GDM1 (cell line): ENCODE measurements at regions not wholly inside any gene's neighbourhood (a gene's known extent, or its start where the extent isn't known, plus 50 kb on each side); places are given as distances from the start of the nearest gene placed in this dataset.
"Not testable (repeated sequence)": the region's sequence is repeated elsewhere in the genome, so short reads cannot be mapped to it uniquely, and the experiment has no call there.

Experiments
- DNase-seq: peaks from one replicate; lab custom pipeline; 2025; lab: John Stamatoyannopoulos, UW

- no peak for DNase-seq
These were observed 251.5 kb upstream of the RASGEF1B start for GRCh38 chr4:81723019-81723884.

DNA sequence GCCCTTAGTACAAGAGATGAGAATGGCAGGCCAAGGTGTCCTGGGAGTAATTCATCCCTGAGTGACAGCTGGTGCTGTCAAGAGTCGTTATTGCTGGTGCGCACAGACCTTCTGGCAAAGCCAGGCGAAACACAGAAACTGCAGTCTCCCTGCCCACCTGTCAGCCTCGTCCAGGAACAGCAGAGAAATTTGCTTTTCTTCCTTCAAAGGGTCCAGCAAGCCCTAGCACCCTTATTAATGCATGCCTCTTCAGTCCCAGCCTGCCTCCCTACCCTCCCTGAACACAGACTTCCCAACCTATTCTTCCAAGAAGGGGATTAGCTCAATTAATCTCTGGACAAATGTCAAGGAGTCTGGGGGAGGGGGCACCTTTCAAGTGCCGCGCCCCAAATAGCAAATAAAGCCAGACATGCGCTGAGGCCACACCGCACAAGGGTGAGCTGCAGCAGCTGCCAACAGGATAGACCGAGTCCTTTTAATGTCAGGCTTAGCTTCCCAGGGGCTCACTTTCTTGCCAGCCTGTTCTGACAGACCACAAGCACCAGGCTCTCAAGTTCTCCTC lies 250.7 kb upstream of the RASGEF1B start:
- no peak for DNase-seq

DNA sequence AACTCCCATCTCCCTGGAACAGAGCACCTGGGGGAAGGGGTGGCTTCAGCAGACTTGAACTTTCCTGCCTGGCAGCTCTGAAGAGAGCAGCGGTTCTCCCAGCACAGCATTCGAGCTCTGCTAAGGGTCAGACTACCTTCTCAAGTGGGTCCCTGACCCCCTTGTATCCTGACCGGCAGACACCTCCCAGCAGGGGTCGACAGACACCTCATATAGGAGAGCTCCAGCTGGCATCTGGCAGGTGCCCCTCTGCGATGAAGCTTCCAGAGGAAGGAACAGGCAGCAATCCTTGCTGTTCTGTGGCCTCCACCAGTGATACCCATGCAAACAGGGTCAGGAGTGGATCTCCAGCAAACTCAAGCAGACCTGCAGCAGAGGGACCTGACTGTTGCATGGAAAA lies 244.1 kb upstream of the RASGEF1B start:
- no peak for DNase-seq

GRCh38 chr4:81715357-81715756 lies 243.7 kb upstream of the RASGEF1B start:
- not testable (repeated sequence) for DNase-seq

GRCh38 chr4:81714291-81714690 lies 242.6 kb upstream of the RASGEF1B start:
- no peak for DNase-seq

DNA sequence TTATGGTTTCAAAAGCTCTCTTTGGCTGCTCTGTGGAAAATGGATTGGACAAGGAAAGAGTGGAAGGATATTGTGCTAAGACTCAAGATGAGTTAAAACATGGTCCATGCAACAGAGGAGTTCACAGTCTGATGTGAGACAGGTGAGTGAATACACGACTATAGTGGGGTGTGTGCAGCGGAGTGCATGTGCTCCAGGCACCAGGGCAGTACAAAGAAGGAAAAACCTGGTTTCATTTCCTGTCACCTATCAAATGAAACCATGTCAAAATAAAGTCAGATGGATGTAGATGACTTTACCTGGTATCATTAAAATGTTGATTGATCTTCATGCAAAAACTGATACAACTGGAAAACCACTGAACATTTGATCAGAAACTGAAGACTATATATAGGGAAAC lies 241.0 kb upstream of the RASGEF1B start:
- no peak for DNase-seq

- DNase-seq: no peak
These were observed 232.8 kb upstream of the RASGEF1B start for GRCh38 chr4:81704461-81704860.

DNA sequence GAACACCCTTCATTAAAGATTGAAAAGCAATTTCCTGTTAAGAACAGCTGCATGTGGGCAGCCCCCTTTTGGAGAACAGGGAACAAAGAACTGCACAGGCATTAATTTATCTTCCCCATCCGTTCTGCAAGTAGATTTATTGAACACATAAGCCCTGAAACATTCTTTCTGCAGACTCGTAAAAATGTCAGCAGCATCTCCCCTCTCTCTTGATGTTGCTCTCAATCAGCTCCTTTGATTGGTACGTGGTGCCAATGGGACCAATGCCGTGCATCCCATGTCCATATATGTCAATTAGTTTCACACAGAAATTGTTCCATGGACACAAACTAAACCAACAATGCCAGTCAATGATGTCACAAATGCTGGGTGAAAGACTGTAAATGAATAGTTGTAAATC lies 228.5 kb upstream of the RASGEF1B start:
- DNase-seq: no peak

DNA sequence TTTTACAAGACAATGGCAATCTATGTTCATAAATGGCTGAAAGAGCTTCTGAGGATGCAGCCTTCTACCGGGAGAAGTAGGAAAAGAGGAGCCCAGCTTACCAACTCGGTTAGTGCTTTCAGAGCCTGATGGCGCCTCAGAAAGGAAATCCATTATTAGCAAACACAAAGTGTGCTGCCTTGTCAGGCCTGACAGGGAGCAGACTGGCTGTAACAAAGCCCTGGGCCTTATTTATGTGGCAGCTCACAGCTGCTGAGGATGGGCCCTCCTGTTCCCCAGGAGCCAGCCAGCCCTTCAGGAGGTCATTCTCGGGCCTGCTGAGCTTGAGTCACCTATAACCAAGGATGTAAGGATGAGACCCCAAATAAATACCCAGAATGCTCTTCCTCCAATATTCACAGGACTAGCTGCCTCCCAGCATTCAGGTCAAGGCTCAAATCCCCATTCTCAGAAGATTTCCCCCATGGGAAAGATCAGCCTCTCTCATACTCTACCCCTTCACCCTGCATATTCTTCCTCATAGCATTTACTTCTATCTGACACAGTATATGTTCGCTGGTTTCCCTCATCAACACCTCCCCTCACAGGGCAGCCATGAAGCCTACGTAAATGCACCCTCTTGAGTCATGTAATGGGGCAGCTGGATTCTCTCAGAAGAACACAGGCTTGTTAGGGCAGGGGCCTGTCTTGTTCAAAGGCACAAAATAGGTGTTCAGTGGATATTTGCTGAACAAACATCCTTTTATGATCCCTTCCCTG lies 227.0 kb upstream of the RASGEF1B start:
- no peak for DNase-seq

DNA sequence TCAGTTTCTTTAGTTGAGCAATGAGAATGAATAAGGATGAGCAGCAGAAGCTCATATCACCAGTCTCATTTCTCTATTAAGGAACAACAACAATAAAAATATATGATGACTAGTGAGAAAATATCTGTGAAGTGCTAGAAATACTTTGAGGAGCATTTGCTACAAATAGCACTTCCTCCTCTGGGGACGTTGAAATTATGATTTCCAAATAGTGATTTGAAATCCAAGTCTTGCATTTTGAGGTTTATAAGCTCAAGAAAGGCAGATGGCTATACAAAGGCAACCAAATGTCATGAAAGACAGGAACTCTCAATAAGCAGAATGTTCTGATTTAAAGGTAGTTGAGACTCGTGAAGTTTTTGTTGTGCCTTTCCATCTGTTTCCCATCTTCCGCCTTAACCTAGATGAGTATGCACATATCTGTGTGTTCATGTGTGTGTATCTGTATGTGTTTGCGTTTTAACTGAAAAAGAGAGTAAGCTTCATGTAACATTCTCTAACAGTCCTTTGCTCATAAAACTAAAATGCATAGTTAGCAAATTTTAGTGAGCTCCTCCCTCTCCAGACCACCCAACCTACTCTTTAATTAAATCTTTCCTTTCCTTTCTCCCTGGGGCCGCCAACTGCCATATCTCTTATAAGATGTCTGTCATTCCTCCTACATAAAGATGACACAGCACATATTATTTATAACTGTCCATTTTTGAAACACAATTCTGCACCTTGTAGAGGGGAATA lies 222.6 kb upstream of the RASGEF1B start:
- no peak for DNase-seq

DNA sequence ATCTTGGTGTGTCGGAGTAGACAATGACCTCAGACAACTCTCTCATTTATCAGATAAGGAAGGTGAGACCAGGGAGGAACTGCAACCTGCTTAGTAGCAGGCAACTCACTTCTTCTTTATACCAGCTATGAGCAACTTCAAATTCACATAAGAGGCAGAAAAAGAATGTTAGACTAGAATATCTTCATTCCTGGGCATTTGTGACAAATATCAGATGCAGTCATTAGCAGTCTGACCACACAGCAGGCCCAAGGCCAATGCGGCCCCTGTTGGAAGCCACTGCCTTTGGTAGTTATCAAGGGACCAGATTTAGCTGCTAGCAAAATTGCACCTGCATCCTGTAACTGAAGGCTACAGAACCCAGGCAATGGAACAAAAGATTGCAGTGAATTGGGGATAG lies 219.2 kb upstream of the RASGEF1B start:
- DNase-seq: no peak

DNA sequence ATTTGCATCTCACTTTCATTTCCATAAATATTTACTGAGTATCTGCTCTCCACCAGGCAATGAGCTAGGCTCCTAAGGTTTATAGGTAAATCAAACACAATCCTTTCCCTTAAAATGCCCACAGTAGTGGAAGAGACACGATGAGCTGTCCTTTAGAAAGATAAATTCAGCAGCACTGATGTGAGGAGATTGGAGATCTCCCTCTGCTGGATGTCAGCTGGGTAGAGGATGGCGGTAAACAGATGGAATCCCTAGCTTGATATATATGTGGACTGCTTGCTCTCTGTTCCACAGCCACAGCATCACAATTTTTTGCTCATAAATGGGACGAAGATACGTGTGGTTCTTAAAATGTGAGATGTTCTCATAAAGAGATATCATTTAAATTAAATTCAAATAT lies 216.4 kb upstream of the RASGEF1B start:
- no peak for DNase-seq

DNA sequence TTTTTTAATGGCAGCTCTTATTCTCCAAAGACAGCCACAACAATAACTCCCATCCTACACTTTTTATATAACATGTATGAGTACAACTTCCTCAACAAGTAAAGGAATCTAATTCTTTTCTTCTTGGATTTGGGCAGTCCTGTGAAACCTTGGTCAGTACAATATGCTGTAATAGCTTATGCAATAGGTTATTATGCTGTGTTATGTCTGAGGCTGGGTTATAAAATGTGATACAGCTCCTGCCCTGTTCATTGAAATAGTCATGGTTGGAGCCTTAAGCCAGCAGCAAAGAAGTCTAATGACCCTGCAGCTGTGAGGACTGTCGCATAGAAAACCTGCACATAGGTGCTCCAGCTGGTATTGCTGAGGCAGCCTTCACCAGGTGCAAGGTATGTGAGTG lies 215.8 kb upstream of the RASGEF1B start:
- no peak for DNase-seq

- no peak for DNase-seq
These were observed 213.4 kb upstream of the RASGEF1B start for GRCh38 chr4:81685104-81685503.

- DNase-seq: no peak
These were observed 212.6 kb upstream of the RASGEF1B start for GRCh38 chr4:81684352-81684751.

DNA sequence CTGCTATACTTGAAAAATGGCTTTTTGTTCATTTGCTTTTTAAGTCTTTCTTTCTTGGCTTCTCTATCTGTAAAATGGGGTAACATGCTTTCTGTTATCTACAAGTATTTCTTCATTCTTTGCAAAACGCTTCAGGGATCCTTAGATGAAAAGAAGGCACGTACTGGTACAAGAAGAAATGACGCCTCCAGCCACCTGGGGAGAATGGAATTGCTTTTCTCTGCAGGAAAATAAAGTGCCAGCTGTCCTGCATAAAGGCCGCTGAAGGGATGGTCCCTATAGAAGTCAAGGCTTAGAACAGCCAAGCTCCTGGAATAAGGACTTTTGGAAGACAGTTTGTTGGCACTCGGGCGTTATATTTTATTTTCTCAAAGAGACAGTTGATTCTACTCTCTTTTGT lies 210.8 kb upstream of the RASGEF1B start:
- no peak for DNase-seq

GRCh38 chr4:81679315-81679714 lies 207.6 kb upstream of the RASGEF1B start:
- DNase-seq: no peak

DNA sequence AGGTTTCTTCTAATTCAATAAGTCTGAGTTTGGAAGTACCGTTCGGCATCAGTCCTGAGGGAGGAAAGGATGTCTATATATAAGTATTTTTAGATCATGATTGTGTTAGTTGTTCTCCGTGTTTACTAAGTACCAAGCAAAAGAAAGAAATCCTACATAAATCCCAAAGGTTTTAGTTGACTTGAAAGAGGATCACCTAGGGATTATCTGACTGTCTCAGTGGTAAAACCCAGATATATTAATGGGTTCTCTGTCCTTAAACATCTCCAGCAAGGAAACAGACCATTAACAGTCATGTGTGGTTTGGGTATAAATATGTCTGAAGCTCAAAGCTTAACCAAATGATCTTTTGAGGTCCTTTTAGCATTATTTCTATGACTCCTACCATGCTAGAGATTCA lies 207.1 kb upstream of the RASGEF1B start:
- no peak for DNase-seq

DNA sequence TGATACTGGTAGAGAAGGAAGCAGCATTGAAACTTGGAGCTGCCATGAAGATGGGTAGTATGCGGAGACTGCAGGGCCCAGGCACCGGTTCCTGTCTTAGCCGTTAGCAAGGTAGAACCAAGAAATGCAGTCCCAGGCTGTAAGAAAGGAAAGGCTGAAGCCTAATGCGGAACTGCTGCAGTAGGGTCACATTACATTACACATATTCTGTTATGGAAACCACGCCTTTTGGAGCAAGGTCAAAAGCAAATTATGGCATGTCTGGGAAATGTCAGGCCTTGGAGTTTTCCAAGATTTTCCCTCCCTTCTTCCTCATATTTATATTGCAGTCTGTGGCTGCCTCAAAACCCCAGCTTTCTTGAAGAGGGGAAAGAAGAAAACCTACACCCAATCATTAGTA lies 204.8 kb upstream of the RASGEF1B start:
- no peak for DNase-seq

DNA sequence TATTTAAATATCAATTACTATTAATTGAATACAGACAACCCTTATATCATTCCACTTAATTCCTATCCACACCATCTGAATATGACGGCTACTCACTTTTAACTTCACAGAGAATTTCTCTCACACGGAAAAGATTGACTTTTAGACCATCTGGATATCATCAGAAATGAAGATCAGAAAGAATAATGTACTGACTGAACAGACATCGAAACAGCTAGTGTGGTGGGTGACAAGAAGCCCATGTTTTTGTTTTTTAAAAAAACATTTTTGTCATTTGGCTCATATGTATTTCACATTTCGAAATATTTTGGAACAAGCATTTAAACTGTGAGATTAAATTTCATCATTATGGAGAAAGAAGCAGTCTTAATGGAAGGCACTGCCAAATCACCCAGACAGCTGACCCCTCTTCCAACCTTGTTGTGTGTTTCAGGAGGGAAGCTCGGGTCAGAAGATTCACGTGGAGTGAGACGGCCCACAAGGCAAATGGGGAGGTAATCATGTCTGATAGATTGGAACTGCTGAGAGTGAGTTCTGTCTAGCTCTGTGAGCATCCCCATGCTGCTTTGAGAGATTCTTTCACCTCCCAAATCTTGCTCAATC lies 204.2 kb upstream of the RASGEF1B start:
- DNase-seq: no peak

- no peak for DNase-seq
These were observed 202.3 kb upstream of the RASGEF1B start for GRCh38 chr4:81673961-81674360.

- not testable (repeated sequence) for DNase-seq
These were observed 196.6 kb upstream of the RASGEF1B start for GRCh38 chr4:81668328-81668727.
